IMR-90 (cell line): ENCODE measurements at regions not wholly inside any gene's neighbourhood (a gene's known extent, or its start where the extent isn't known, plus 50 kb on each side); places are given as distances from the start of the nearest gene placed in this dataset.

ENCODE experiments used
- ATAC-seq: fragments of 200-7000 bp; cut with Tn5 transposase; 2 replicates; pipeline ENCODE4 v1.9.1; 2020; ENCODE audit warnings: low read depth, mild to moderate bottlenecking, moderate library complexity
- BruUV-seq: library from RNA; stranded (reverse); fragments of 400-500 nt; replicated peaks from 2 replicates; lab custom pipeline; 2021; lab: Mats Ljungman, UMichigan
- CTCF ChIA-PET: fragments of 300-600 bp; formaldehyde crosslinking; extraction: SDS; loops from one replicate; lab custom pipeline; 2021; ENCODE audit warnings: antibody characterized with exemption; lab: Yijun Ruan, JAX
- POLR2A ChIA-PET: fragments of 300-600 bp; sonication (Branson Sonifier 250); formaldehyde crosslinking; loops from one replicate; lab custom pipeline; 2022; ENCODE audit warnings: antibody characterized with exemption; ENCODE audit not compliant: unreplicated experiment; lab: Charles Lee
- DNase-seq: peaks from one replicate; pipeline ENCODE4 v3.0.0; 2013
- H2AFZ ChIP-seq: replicated peaks from 2 replicates; pipeline ENCODE3; 2013; ENCODE audit warnings: low read length, mild to moderate bottlenecking; ENCODE audit not compliant: poor library complexity
- H2AK5ac ChIP-seq: 2 replicates; pipeline ENCODE4 v1.6.1; 2013; ENCODE audit warnings: low read depth, low read length, inconsistent platforms
- H2AK9ac ChIP-seq: replicated peaks from 2 replicates; pipeline ENCODE3; 2013; ENCODE audit warnings: mild to moderate bottlenecking, low read depth, low read length, moderate library complexity; ENCODE audit not compliant: poor library complexity
- H2BK120ac ChIP-seq: 2 replicates; pipeline ENCODE4 v1.6.1; 2013; ENCODE audit warnings: low read depth, low read length, inconsistent platforms
- H2BK15ac ChIP-seq: 3 replicates; pipeline ENCODE4 v1.6.1; 2013; ENCODE audit warnings: low read depth, low read length, inconsistent platforms
- H2BK20ac ChIP-seq: 2 replicates; pipeline ENCODE4 v1.6.1; 2013; ENCODE audit warnings: low read depth, mild to moderate bottlenecking, inconsistent platforms, low read length, moderate library complexity
- H2BK5ac ChIP-seq: 2 replicates; pipeline ENCODE4 v1.6.1; 2013; ENCODE audit warnings: mild to moderate bottlenecking, low read depth, low read length, inconsistent platforms; ENCODE audit not compliant: poor library complexity, severe bottlenecking
- H3K14ac ChIP-seq: replicated peaks from 2 replicates; pipeline ENCODE4 v1.6.1; 2013; ENCODE audit warnings: low read depth, low read length, inconsistent platforms
- H3K18ac ChIP-seq: 2 replicates; pipeline ENCODE4 v1.6.1; 2013; ENCODE audit warnings: low read depth, low read length, control low read depth
- H3K23ac ChIP-seq: 2 replicates; pipeline ENCODE4 v1.6.1; 2013; ENCODE audit warnings: low read depth, low read length, inconsistent platforms
- H3K27ac ChIP-seq: 2 replicates; pipeline ENCODE4 v1.5.1; 2013; ENCODE audit warnings: mild to moderate bottlenecking, control low read depth, low read length; ENCODE audit not compliant: insufficient read depth
- H3K27me3 ChIP-seq: 2 replicates; pipeline ENCODE4 v1.6.1; 2013; ENCODE audit warnings: low read length; ENCODE audit not compliant: control insufficient read depth, insufficient read depth
- H3K36me3 ChIP-seq: 2 replicates; pipeline ENCODE4 v1.6.1; 2013; ENCODE audit warnings: low read length, mixed read lengths; ENCODE audit not compliant: control insufficient read depth, insufficient read depth
- H3K4ac ChIP-seq: 2 replicates; pipeline ENCODE4 v1.6.1; 2013; ENCODE audit warnings: low read depth, low read length, inconsistent platforms
- H3K4me1 ChIP-seq: 2 replicates; pipeline ENCODE4 v1.6.1; 2013; ENCODE audit warnings: low read length, mixed read lengths; ENCODE audit not compliant: control insufficient read depth, insufficient read depth
- H3K4me2 ChIP-seq: 2 replicates; pipeline ENCODE4 v1.6.1; 2013; ENCODE audit warnings: low read depth, mild to moderate bottlenecking, control low read depth, low read length, moderate library complexity
- H3K4me3 ChIP-seq: 2 replicates; pipeline ENCODE4 v1.5.1; 2013; ENCODE audit warnings: low read depth, mild to moderate bottlenecking, control low read depth, low read length, moderate library complexity; ENCODE audit not compliant: insufficient read depth
- H3K56ac ChIP-seq: 2 replicates; pipeline ENCODE4 v1.6.1; 2013; ENCODE audit warnings: low read length, inconsistent platforms; ENCODE audit not compliant: insufficient read depth; ENCODE audit errors: extremely low read depth
- H3K79me1 ChIP-seq, 2 experiments: 2 replicates each; pipeline ENCODE4 v1.6.1; 2013; ENCODE audit warnings: low read length in 2 of 2, inconsistent platforms in 1 of 2, low read depth in 1 of 2
- H3K9ac ChIP-seq: 2 replicates; pipeline ENCODE4 v1.6.1; 2013; ENCODE audit warnings: low read depth, low read length, control low read depth
- H3K9me1 ChIP-seq: 2 replicates; pipeline ENCODE4 v1.6.1; 2013; ENCODE audit warnings: low read length, inconsistent platforms; ENCODE audit not compliant: insufficient read depth
- H3K9me3 ChIP-seq: 2 replicates; pipeline ENCODE4 v1.6.1; 2013; ENCODE audit warnings: low read length; ENCODE audit not compliant: control insufficient read depth, insufficient read depth
- H4K20me1 ChIP-seq: 2 replicates; pipeline ENCODE4 v1.6.1; 2013; ENCODE audit warnings: low read length, inconsistent platforms; ENCODE audit not compliant: insufficient read depth
- H4K5ac ChIP-seq: 2 replicates; pipeline ENCODE4 v1.6.1; 2013; ENCODE audit warnings: mild to moderate bottlenecking, low read depth, low read length, control low read depth
- H4K8ac ChIP-seq, 2 experiments: 2 replicates each; pipeline ENCODE4 v1.6.1; 2013; ENCODE audit warnings: low read depth in 2 of 2, low read length in 2 of 2, control low read depth in 1 of 2, inconsistent platforms in 1 of 2
- H4K91ac ChIP-seq: 2 replicates; pipeline ENCODE4 v1.6.1; 2013; ENCODE audit warnings: low read depth, low read length, inconsistent platforms; ENCODE audit not compliant: insufficient read depth
- BHLHE40 ChIP-seq: fragments of 150-350 bp; IDR thresholded peaks from 2 replicates; pipeline ENCODE4 v1.6.1; 2016; ENCODE audit warnings: mild to moderate bottlenecking, low read depth, low read length
- CEBPB ChIP-seq: IDR thresholded peaks from 2 replicates; pipeline ENCODE4 v1.6.1; 2012; ENCODE audit warnings: low read depth, low read length, improper control_type of control experiment
- CHD1 ChIP-seq: IDR thresholded peaks from 2 replicates; pipeline ENCODE4 v1.6.1; 2012; ENCODE audit warnings: low read depth, low read length, improper control_type of control experiment
- ELK1 ChIP-seq: fragments of 150-350 bp; IDR thresholded peaks from 2 replicates; pipeline ENCODE4 v1.6.1; 2016; ENCODE audit warnings: low read depth, mild to moderate bottlenecking, low read length, moderate library complexity, borderline replicate concordance
- FOS ChIP-seq: fragments of 150-350 bp; IDR thresholded peaks from 2 replicates; pipeline ENCODE4 v1.6.1; 2016; ENCODE audit warnings: low read depth, low read length
- MAFK ChIP-seq: IDR thresholded peaks from 2 replicates; pipeline ENCODE4 v1.6.1; 2012; ENCODE audit warnings: low read depth, low read length, improper control_type of control experiment
- NFE2L2 ChIP-seq: fragments of 150-350 bp; IDR thresholded peaks from 2 replicates; pipeline ENCODE4 v1.6.1; 2016; ENCODE audit warnings: low read depth, mild to moderate bottlenecking, low read length
- POLR2A ChIP-seq: IDR thresholded peaks from 2 replicates; pipeline ENCODE4 v1.6.1; 2012; ENCODE audit warnings: mild to moderate bottlenecking, low read depth, low read length
- RAD21 ChIP-seq: IDR thresholded peaks from 2 replicates; pipeline ENCODE4 v1.6.1; 2012; ENCODE audit warnings: low read length, improper control_type of control experiment
- RCOR1 ChIP-seq: IDR thresholded peaks from 2 replicates; pipeline ENCODE4 v1.6.1; 2012; ENCODE audit warnings: mild to moderate bottlenecking, low read length, improper control_type of control experiment; ENCODE audit not compliant: insufficient replicate concordance
- RFX5 ChIP-seq: IDR thresholded peaks from 2 replicates; pipeline ENCODE4 v1.8.0; 2012; ENCODE audit warnings: low read depth, mild to moderate bottlenecking, low read length, moderate library complexity
- USF2 ChIP-seq: fragments of 150-350 bp; IDR thresholded peaks from 2 replicates; pipeline ENCODE4 v1.6.1; 2017; ENCODE audit warnings: mild to moderate bottlenecking, antibody characterized with exemption, low read length, low read depth
- WGBS, 2 experiments: methylation state at CpG; one replicate each; pipeline versions ENCODE4 v1.1.5 to v1.1.7; 2013; ENCODE audit warnings: missing lambda C conversion rate in 2 of 2; ENCODE audit not compliant: insufficient read length in 1 of 2; ENCODE audit errors: extremely low coverage in 2 of 2; 5-methylcytosine and 5-hydroxymethylcytosine counted together
- dilution Hi-C: fragments of 300-500 bp; cut with HindIII; formaldehyde crosslinking; loops from one replicate; pipeline ENCODE4 v1.14.3; 2018; ENCODE audit warnings: low sequenced_read_pairs; ENCODE audit not compliant: unreplicated experiment
- in situ Hi-C: fragments of 300-500 bp; cut with MboI; formaldehyde crosslinking; loops from 3 replicates; pipeline ENCODE4 v1.14.3; 2019; ENCODE audit warnings: low sequenced_read_pairs, inconsistent platforms, mixed read lengths
- intact Hi-C: fragments of 100-400 bp; cut with micrococcal nuclease; formaldehyde crosslinking; loops from 2 replicates; pipeline ENCODE4 v1.10.0; 2022

- no peak overlapping the region for H2BK5ac ChIP-seq
- dilution Hi-C loops = no loop called here
- ATAC-seq = no peak
These were observed 257.3 kb upstream of the PLEKHG7 start for GRCh38 chr12:92445253-92446082.

More at GRCh38 chr12:92445253-92446082, 257.3 kb upstream of the PLEKHG7 start:
- H3K4ac ChIP-seq = no peak overlapping the region
- H2BK20ac ChIP-seq = no peak overlapping the region
- no peaks in the 10 kb centered on the region for H4K20me1 ChIP-seq
- no peak overlapping the region for H3K18ac ChIP-seq
- H3K14ac ChIP-seq = no peak overlapping the region
- no peak overlapping the region for H2BK15ac ChIP-seq
- no peak overlapping the region for H3K4me3 ChIP-seq
- H3K23ac ChIP-seq = no peak overlapping the region
- no TSS peak for BruUV-seq
- H2AFZ ChIP-seq = no peak overlapping the region
- POLR2A ChIA-PET = no interaction called here
- H2AK9ac ChIP-seq = no peak overlapping the region
- H4K5ac ChIP-seq = no peak overlapping the region
- WGBS, 2 experiments = 65% methylated on average over 4 of the region's 10 CpGs; no CpG with 5 or more reads in 1 of the 2 experiments
- H3K27ac ChIP-seq = no peak overlapping the region
- TF ChIP-seq RAD21 = no peak
- no peak for TF ChIP-seq CEBPB
- TF ChIP-seq FOS = no peak
- TF ChIP-seq RCOR1 = no peak
- TF ChIP-seq MAFK = no peak
- no peak for TF ChIP-seq USF2
- TF ChIP-seq RFX5 = no peak
- TF ChIP-seq CHD1 = no peak
- TF ChIP-seq BHLHE40 = no peak
- TF ChIP-seq NFE2L2 = no peak
- no peak for TF ChIP-seq POLR2A
- no peak for TF ChIP-seq ELK1
- no peaks in the 10 kb centered on the region for H3K79me1 ChIP-seq
- H3K4me1 ChIP-seq = no peaks in the 10 kb centered on the region
- CTCF ChIA-PET = interaction anchor here (0.6 kb wide), 1 partner anchor 23 kb away, joined by 3 read pairs; no protein-coding TSS in a partner anchor
- no peak overlapping the region for H2AK5ac ChIP-seq
- no peak overlapping the region for H4K8ac ChIP-seq
- intact Hi-C loops = no loop called here
- DNase-seq = no peak
- no peak overlapping the region for H3K56ac ChIP-seq
- in situ Hi-C loops = no loop called here
- no peaks in the 10 kb centered on the region for H3K9me3 ChIP-seq
- H3K4me2 ChIP-seq = no peak overlapping the region
- no peaks in the 10 kb centered on the region for H3K9me1 ChIP-seq
- H4K91ac ChIP-seq = no peak overlapping the region
- no peaks in the 10 kb centered on the region for H3K36me3 ChIP-seq
- H3K27me3 ChIP-seq = peaks cover 8% of the 10 kb centered on the region
- no peak overlapping the region for H3K9ac ChIP-seq
- no peak overlapping the region for H2BK120ac ChIP-seq
